ENCODE measurements at regions not wholly inside any gene's neighbourhood (a gene's known extent, or its start where the extent isn't known, plus 50 kb on each side); places are given as distances from the start of the nearest gene placed in this dataset.

GRCh38 chr14:81927070-81927469 is 393.4 kb upstream of the SEL1L start:
- H3K27me3 ChIP-seq, result no peaks in the 10 kb centered on the region
- intact Hi-C loops (cut with DNase I), result no loop called here

GRCh38 chr14:81931828-81932227 is 398.2 kb upstream of the SEL1L start:
- TF ChIP-seq EP300 (IDR thresholded peaks at IDR 0.05), result no peak
- TF ChIP-seq POLR2A (IDR thresholded peaks at IDR 0.05), result no peak
- no peak for TF ChIP-seq CTCF (IDR thresholded peaks at IDR 0.05)
- no peak for TF ChIP-seq POLR2AphosphoS5 (IDR thresholded peaks at IDR 0.05)
- Histone ChIP-seq H3K4me1 (no peaks in the 10 kb centered on the region), H3K9me3 (no peaks in the 10 kb centered on the region), H3K27me3 (no peaks in the 10 kb centered on the region), H3K4me3 (no peak overlapping the region), H3K27ac (no peak overlapping the region), H3K36me3 (no peaks in the 10 kb centered on the region)
- 50 to 73% methylated on average over 1 of the region's 1 CpG for WGBS, 2 donors
- no peak for DNase-seq
- intact Hi-C loops (cut with DNase I), result no loop called here

More at GRCh38 chr14:81927070-81927469, 393.4 kb upstream of the SEL1L start:
- no peaks in the 10 kb centered on the region for H3K4me1 ChIP-seq
- H3K4me3 ChIP-seq, result no peak overlapping the region
- DNase-seq, result no peak
- 13 to 16% methylated on average over 1 of the region's 1 CpG for WGBS, 2 donors
- peaks cover 0 to 3% (median 0%) of the 10 kb centered on the region in 4 donors for H3K9me3 ChIP-seq
- TF ChIP-seq EP300 (IDR thresholded peaks at IDR 0.05) (no peak), CTCF (IDR thresholded peaks at IDR 0.05) (no peak), POLR2A (IDR thresholded peaks at IDR 0.05) (no peak)
- H3K36me3 ChIP-seq, result no peaks in the 10 kb centered on the region
- H3K27ac ChIP-seq, result no peak overlapping the region

- Histone ChIP-seq H3K36me3 (no peaks in the 10 kb centered on the region), H3K27ac (no peak overlapping the region), H3K4me1 (no peaks in the 10 kb centered on the region), H3K9me3 (no peaks in the 10 kb centered on the region), H3K4me3 (no peak overlapping the region), H3K27me3 (no peaks in the 10 kb centered on the region)
- TF ChIP-seq CTCF (IDR thresholded peaks at IDR 0.05) (no peak), EP300 (IDR thresholded peaks at IDR 0.05) (no peak), POLR2AphosphoS5 (IDR thresholded peaks at IDR 0.05) (no peak), POLR2A (IDR thresholded peaks at IDR 0.05) (no peak)
- DNase-seq, result no peak
- intact Hi-C loops (cut with DNase I), result no loop called here
- WGBS, 2 donors, result 46 to 48% methylated on average over 1 of the region's 1 CpG
These were observed 402.7 kb upstream of the SEL1L start for GRCh38 chr14:81936348-81936747.

GRCh38 chr14:81936902-81937301 is 403.2 kb upstream of the SEL1L start:
- Histone ChIP-seq H3K27ac (no peak overlapping the region), H3K4me1 (no peaks in the 10 kb centered on the region), H3K36me3 (no peaks in the 10 kb centered on the region), H3K4me3 (no peak overlapping the region), H3K9me3 (no peaks in the 10 kb centered on the region), H3K27me3 (no peaks in the 10 kb centered on the region)
- TF ChIP-seq EP300 (IDR thresholded peaks at IDR 0.05) (no peak), POLR2A (IDR thresholded peaks at IDR 0.05) (no peak), POLR2AphosphoS5 (IDR thresholded peaks at IDR 0.05) (no peak), CTCF (IDR thresholded peaks at IDR 0.05) (no peak)
- intact Hi-C loops (cut with DNase I), result no loop called here
- no peak for DNase-seq
- WGBS, 2 donors, result 0 to 26% methylated on average over 1 of the region's 1 CpG

GRCh38 chr14:81938341-81938740 is 404.7 kb upstream of the SEL1L start:
- TF ChIP-seq EP300 (IDR thresholded peaks at IDR 0.05), result no peak
- TF ChIP-seq POLR2A (IDR thresholded peaks at IDR 0.05), result no peak
- TF ChIP-seq POLR2AphosphoS5 (IDR thresholded peaks at IDR 0.05), result no peak
- no peak for TF ChIP-seq CTCF (IDR thresholded peaks at IDR 0.05)
- H3K27me3 ChIP-seq, result no peaks in the 10 kb centered on the region
- intact Hi-C loops (cut with DNase I), result no loop called here
- H3K36me3 ChIP-seq, result no peaks in the 10 kb centered on the region
- 58 to 85% methylated on average over 3 of the region's 3 CpGs for WGBS, 2 donors
- H3K27ac ChIP-seq, result no peak overlapping the region
- no peak for DNase-seq
- no peaks in the 10 kb centered on the region for H3K9me3 ChIP-seq
- no peak overlapping the region for H3K4me3 ChIP-seq
- H3K4me1 ChIP-seq, result no peaks in the 10 kb centered on the region

Data from sigmoid colon (tissue), 6 donors.